Psoas muscle (tissue), 7 donors: ENCODE measurements at regions not wholly inside any gene's neighbourhood (a gene's known extent, or its start where the extent isn't known, plus 50 kb on each side); places are given as distances from the start of the nearest gene placed in this dataset.

Experiments used
- ATAC-seq, 4 donors: fragments of 200-7000 bp; cut with Tn5 transposase; one replicate each; pipeline ENCODE4 v1.9.1; 2020; ENCODE audit warnings: moderate library complexity in 3 of 4, mild to moderate bottlenecking in 2 of 4
- DNase-seq, 2 donors: peaks; one replicate each; pipeline ENCODE4 v3.0.0-alpha.2; 2020
- H3K27ac ChIP-seq: fragments of 200-600 bp; one replicate; pipeline ENCODE4 v1.8.0; 2022
- H3K27me3 ChIP-seq, 3 donors: fragments of 200-600 bp in 1 of 3; one replicate each; pipeline versions ENCODE4 v1.6.1 to v1.8.0; 2013 to 2022; ENCODE audit warnings: low read length in 2 of 3, mild to moderate bottlenecking in 2 of 3, moderate library complexity in 1 of 3; ENCODE audit not compliant: insufficient read depth in 3 of 3
- H3K36me3 ChIP-seq, 2 donors: fragments of 200-600 bp in 1 of 2; one replicate each; pipeline versions ENCODE4 v1.6.1 to v1.8.0; 2013 to 2022; ENCODE audit warnings: low read depth in 1 of 2, mild to moderate bottlenecking in 1 of 2, moderate library complexity in 1 of 2; ENCODE audit not compliant: insufficient read depth in 1 of 2
- H3K4me1 ChIP-seq: fragments of 200-600 bp; one replicate; pipeline ENCODE4 v1.8.0; 2022
- H3K4me3 ChIP-seq: fragments of 200-600 bp; one replicate; pipeline ENCODE4 v1.8.0; 2022; ENCODE audit warnings: mild to moderate bottlenecking
- H3K9me3 ChIP-seq: fragments of 200-600 bp; one replicate; pipeline ENCODE4 v1.8.0; 2022
- CTCF ChIP-seq: fragments of 200-600 bp; IDR thresholded peaks from one replicate; pipeline ENCODE4 v1.8.0; 2022; ENCODE audit warnings: antibody characterized with exemption
- WGBS, 3 donors: extraction: QIAGEN DNeasy Blood & Tissue Kit; methylation state at CpG; one replicate each; pipeline versions ENCODE4 v1.1.6 to v1.1.7; 2013; 5-methylcytosine and 5-hydroxymethylcytosine counted together
- intact Hi-C, 2 donors: fragments of 100-400 bp; cut with DNase I; formaldehyde crosslinking; loops; one replicate each; pipeline versions ENCODE4 v1.11.0 to v1.14.2; 2022
- donor health status: healthy with polysubstance abuse.
- donor health status: DM: no; HTN: no; CAD: no; lungs with moderate emphysema.
- donor health status: Bipolar disorder and iron deficiency.
- donor health status: healthy.
- donor health status: DM: yes; HTN: yes; CAD: no.
- donor health status: DM: no; HTN: no; CAD: no.
- donor health status: DM: yes; HTN: yes; CAD: no.

- H3K36me3 ChIP-seq: no peaks in the 10 kb centered on the region
- 44 to 54% (median 48%) methylated on average over 2 of the region's 2 CpGs for WGBS, 3 donors
- H3K4me3 ChIP-seq: no peak overlapping the region
- H3K27me3 ChIP-seq: no peaks in the 10 kb centered on the region
- intact Hi-C loops: no loop called here
- ATAC-seq: no peak
- DNase-seq: no peak
- H3K27ac ChIP-seq: no peak overlapping the region
- TF ChIP-seq CTCF: no peak
- H3K4me1 ChIP-seq: no peaks in the 10 kb centered on the region
- no peaks in the 10 kb centered on the region for H3K9me3 ChIP-seq
Measured at GRCh38 chr1:238214449-238214848, 323.7 kb upstream of the ZP4 start.

GRCh38 chr1:238205045-238205662 is 314.4 kb upstream of the ZP4 start:
- ATAC-seq (no peak), DNase-seq (no peak)
- no peak overlapping the region for H3K27ac ChIP-seq
- no peak for TF ChIP-seq CTCF
- H3K4me3 ChIP-seq: no peak overlapping the region
- H3K9me3 ChIP-seq: peaks cover 10% of the 10 kb centered on the region
- H3K4me1 ChIP-seq: no peaks in the 10 kb centered on the region
- H3K27me3 ChIP-seq: no peaks in the 10 kb centered on the region
- 39 to 44% (median 42%) methylated on average over 2 of the region's 2 CpGs for WGBS, 3 donors
- H3K36me3 ChIP-seq: no peaks in the 10 kb centered on the region
- intact Hi-C loops: no loop called here

GRCh38 chr1:238201992-238202391 is 311.3 kb upstream of the ZP4 start:
- no peak overlapping the region for H3K4me3 ChIP-seq
- no peaks in the 10 kb centered on the region for H3K27me3 ChIP-seq
- 45 to 68% (median 46%) methylated on average over 2 of the region's 2 CpGs for WGBS, 3 donors
- no peak for TF ChIP-seq CTCF
- intact Hi-C loops: no loop called here
- DNase-seq: no peak
- H3K27ac ChIP-seq: no peak overlapping the region
- H3K4me1 ChIP-seq: no peaks in the 10 kb centered on the region
- no peaks in the 10 kb centered on the region for H3K36me3 ChIP-seq
- no peak for ATAC-seq
- H3K9me3 ChIP-seq: peaks cover 5% of the 10 kb centered on the region

GRCh38 chr1:238199325-238199724 is 308.6 kb upstream of the ZP4 start:
- no peak for TF ChIP-seq CTCF
- Histone ChIP-seq H3K4me3 (no peak overlapping the region), H3K27ac (no peak overlapping the region), H3K9me3 (peaks cover 5% of the 10 kb centered on the region), H3K36me3 (no peaks in the 10 kb centered on the region), H3K27me3 (no peaks in the 10 kb centered on the region), H3K4me1 (no peaks in the 10 kb centered on the region)
- intact Hi-C loops: no loop called here
- 37 to 47% (median 38%) methylated on average over 1 of the region's 1 CpG for WGBS, 3 donors
- ATAC-seq: no peak
- no peak for DNase-seq

- WGBS, 3 donors: 96 to 100% (median 96%) methylated on average over 1 of the region's 1 CpG
- Histone ChIP-seq H3K27me3 (no peaks in the 10 kb centered on the region), H3K36me3 (no peaks in the 10 kb centered on the region), H3K4me1 (no peaks in the 10 kb centered on the region), H3K27ac (no peak overlapping the region), H3K9me3 (no peaks in the 10 kb centered on the region), H3K4me3 (no peak overlapping the region)
- intact Hi-C loops: no loop called here
- DNase-seq (no peak), ATAC-seq (no peak)
- no peak for TF ChIP-seq CTCF
Measured at GRCh38 chr1:238196516-238196915, 305.8 kb upstream of the ZP4 start.
